ENCODE measurements at regions not wholly inside any gene's neighbourhood (a gene's known extent, or its start where the extent isn't known, plus 50 kb on each side); places are given as distances from the start of the nearest gene placed in this dataset.

DNA sequence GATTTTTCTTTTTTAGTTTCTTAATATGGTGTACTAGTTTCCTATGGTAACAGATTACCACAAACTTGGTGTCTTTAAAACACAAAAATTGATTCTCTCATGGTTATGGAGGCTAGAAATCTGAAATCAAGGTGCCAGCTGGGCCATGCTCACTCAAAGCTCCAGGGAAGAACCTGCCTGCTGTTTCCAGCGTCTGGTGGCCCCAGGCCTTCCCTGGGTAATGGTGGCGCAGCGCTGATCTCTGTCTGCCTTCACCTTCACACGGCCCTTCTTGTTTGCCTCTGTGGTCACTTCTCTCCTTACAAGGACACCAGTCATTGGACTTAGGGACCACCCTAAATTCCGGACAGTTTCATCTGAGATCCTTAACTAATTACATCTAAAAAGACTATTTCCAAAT is 70.5 kb upstream of the GFPT2 start:
- TF ChIP-seq, protein P1, sequence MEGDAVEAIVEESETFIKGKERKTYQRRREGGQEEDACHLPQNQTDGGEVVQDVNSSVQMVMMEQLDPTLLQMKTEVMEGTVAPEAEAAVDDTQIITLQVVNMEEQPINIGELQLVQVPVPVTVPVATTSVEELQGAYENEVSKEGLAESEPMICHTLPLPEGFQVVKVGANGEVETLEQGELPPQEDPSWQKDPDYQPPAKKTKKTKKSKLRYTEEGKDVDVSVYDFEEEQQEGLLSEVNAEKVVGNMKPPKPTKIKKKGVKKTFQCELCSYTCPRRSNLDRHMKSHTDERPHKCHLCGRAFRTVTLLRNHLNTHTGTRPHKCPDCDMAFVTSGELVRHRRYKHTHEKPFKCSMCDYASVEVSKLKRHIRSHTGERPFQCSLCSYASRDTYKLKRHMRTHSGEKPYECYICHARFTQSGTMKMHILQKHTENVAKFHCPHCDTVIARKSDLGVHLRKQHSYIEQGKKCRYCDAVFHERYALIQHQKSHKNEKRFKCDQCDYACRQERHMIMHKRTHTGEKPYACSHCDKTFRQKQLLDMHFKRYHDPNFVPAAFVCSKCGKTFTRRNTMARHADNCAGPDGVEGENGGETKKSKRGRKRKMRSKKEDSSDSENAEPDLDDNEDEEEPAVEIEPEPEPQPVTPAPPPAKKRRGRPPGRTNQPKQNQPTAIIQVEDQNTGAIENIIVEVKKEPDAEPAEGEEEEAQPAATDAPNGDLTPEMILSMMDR (conservative IDR thresholded peaks at IDR 0.05 in 1 of 2, IDR thresholded peaks at IDR 0.05 in 1 of 2; ENCODE audit: extremely low read depth in 1 of 2, insufficient read depth in 1 of 2, low read depth in 1 of 2, low read length in 2 of 2) = no peak
- TF ChIP-seq EZH2 (IDR thresholded peaks at IDR 0.05; ENCODE audit: borderline replicate concordance, low read length) = no peak
